ENCODE measurements at regions not wholly inside any gene's neighbourhood (a gene's known extent, or its start where the extent isn't known, plus 50 kb on each side); places are given as distances from the start of the nearest gene placed in this dataset.

DNA sequence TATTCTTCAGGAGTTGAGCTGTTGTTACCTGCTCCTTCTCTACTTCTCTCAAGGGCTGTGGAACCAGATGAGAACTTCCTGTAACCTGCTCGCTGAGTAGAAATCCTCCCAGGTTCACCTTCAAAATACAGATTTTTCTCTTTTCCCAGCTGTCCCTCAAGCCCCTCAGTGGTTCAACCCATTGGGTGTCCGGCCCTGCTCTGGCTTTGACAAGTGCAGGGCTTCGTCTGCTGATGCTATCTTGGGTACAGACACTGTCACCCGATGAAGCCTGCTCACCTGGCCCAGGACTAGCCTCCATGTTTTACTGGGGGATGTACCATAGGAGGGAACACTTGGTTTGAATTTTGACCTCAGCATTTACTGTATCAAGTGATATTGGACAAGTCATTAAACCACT, 490.4 kb downstream of the IRX1 start:
- TF ChIP-seq, protein P1, sequence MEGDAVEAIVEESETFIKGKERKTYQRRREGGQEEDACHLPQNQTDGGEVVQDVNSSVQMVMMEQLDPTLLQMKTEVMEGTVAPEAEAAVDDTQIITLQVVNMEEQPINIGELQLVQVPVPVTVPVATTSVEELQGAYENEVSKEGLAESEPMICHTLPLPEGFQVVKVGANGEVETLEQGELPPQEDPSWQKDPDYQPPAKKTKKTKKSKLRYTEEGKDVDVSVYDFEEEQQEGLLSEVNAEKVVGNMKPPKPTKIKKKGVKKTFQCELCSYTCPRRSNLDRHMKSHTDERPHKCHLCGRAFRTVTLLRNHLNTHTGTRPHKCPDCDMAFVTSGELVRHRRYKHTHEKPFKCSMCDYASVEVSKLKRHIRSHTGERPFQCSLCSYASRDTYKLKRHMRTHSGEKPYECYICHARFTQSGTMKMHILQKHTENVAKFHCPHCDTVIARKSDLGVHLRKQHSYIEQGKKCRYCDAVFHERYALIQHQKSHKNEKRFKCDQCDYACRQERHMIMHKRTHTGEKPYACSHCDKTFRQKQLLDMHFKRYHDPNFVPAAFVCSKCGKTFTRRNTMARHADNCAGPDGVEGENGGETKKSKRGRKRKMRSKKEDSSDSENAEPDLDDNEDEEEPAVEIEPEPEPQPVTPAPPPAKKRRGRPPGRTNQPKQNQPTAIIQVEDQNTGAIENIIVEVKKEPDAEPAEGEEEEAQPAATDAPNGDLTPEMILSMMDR (IDR thresholded peaks at IDR 0.05), result no peak
- TF ChIP-seq POLR2A (IDR thresholded peaks at IDR 0.05), result no peak

All from thyroid gland (tissue), 4 donors.